ENCODE measurements at regions not wholly inside any gene's neighbourhood (a gene's known extent, or its start where the extent isn't known, plus 50 kb on each side); places are given as distances from the start of the nearest gene placed in this dataset.

DNA sequence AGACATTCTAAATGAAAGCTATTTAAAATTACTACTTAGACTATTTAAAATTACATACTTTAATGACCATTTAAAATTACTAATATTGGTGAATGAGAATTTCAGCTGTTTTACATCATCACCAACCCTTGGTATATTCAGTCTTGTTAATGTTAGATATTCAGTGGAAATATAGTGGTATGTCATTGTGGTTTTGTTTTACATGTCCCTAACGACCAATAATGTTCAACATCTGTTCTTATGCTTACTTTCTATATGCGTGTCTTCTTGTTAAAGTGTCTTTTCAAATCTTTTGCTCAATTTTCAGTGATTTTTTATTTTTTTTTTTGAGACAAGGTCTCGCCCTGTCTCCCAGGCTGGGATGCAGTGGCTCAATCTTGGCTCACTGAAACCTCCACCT lies 279.3 kb upstream of the TARS1 start:
- no peaks in the 10 kb centered on the region for H3K36me3 ChIP-seq (ENCODE audit: control insufficient read depth, insufficient read depth, low read length)
- H3K9me3 ChIP-seq (ENCODE audit: control insufficient read depth in 2 of 2, low read length in 2 of 2) = no peaks in the 10 kb centered on the region
- H3K27ac Mint-ChIP-seq = no peak overlapping the region
- no peak for ATAC-seq (ENCODE audit: low read depth in 2 of 2)
- H3K27me3 ChIP-seq (ENCODE audit: control insufficient read depth, insufficient read depth, low read length) = no peaks in the 10 kb centered on the region
- no peaks in the 10 kb centered on the region for H3K27me3 Mint-ChIP-seq
- H3K4me1 ChIP-seq (ENCODE audit: control insufficient read depth, insufficient read depth, low read length, poor library complexity, severe bottlenecking) = no peaks in the 10 kb centered on the region
- H3K4me3 ChIP-seq (ENCODE audit: low read depth, low read length) = no peak overlapping the region
- no peaks in the 10 kb centered on the region for H3K4me1 Mint-ChIP-seq
- peaks cover 0 to 11% (median 5%) of the 10 kb centered on the region in 7 donors for H3K9me3 Mint-ChIP-seq
- DNase-seq = no peak
- H3K27ac ChIP-seq (ENCODE audit: insufficient read depth, low read length, poor library complexity, severe bottlenecking) = no peak overlapping the region
- no peaks in the 10 kb centered on the region for H3K36me3 Mint-ChIP-seq
- H3K4me3 Mint-ChIP-seq = no peak overlapping the region

DNA sequence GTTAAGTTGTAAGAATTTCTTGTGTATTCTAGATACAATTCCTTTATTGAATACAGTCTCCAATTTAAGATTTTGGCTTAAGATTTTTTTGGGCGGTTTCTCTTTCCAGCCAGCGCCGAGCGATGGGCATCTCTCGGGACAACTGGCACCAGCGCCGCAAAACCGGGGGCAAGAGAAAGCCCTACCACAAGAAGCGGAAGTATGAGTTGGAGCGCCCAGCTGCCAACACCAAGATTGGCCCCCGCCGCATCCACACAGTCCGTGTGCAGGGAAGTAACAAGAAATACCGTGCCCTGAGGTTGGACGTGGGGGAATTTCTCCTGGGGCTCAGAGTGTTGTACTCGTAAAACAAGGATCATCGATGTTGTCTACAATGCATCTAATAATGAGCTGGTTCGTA lies 278.7 kb upstream of the TARS1 start:
- Mint-ChIP-seq H3K27me3 (no peaks in the 10 kb centered on the region), H3K4me3 (no peak overlapping the region), H3K36me3 (no peaks in the 10 kb centered on the region), H3K4me1 (no peaks in the 10 kb centered on the region), H3K27ac (no peak overlapping the region), H3K9me3 (peaks cover 0 to 11% (median 5%) of the 10 kb centered on the region in 7 donors)
- no peaks in the 10 kb centered on the region for H3K9me3 ChIP-seq (ENCODE audit: control insufficient read depth in 2 of 2, low read length in 2 of 2)
- H3K4me1 ChIP-seq (ENCODE audit: control insufficient read depth, insufficient read depth, low read length, poor library complexity, severe bottlenecking) = no peaks in the 10 kb centered on the region
- DNase-seq = no peak
- H3K4me3 ChIP-seq (ENCODE audit: low read depth, low read length) = no peak overlapping the region
- H3K27me3 ChIP-seq (ENCODE audit: control insufficient read depth, insufficient read depth, low read length) = no peaks in the 10 kb centered on the region
- no peak overlapping the region for H3K27ac ChIP-seq (ENCODE audit: insufficient read depth, low read length, poor library complexity, severe bottlenecking)
- ATAC-seq (ENCODE audit: low read depth in 2 of 2) = no peak
- H3K36me3 ChIP-seq (ENCODE audit: control insufficient read depth, insufficient read depth, low read length) = no peaks in the 10 kb centered on the region

DNA sequence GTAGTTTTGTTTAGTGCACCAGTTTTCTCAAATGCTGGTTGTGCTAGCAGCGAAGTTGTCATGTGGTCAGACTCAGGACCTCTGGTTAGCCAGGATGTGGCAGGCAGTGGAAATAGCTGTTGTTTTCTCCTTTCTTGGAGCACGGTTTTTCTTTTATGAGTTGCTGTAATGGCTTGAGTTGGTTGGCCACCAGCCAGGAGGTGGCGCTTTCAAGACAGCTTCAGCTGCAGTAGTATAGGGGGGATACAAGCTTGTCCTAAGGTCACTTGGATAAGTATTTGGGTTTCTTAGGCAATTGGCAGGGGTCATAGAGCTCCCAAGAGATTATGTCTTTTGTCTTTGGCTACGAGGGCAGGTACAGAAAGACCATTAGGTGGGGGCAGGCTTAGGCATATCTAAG lies 274.2 kb upstream of the TARS1 start:
- no peak overlapping the region for H3K4me3 ChIP-seq (ENCODE audit: low read depth, low read length)
- peaks cover 0 to 25% (median 10%) of the 10 kb centered on the region in 7 donors for H3K9me3 Mint-ChIP-seq
- peaks cover 6 to 12% of the 10 kb centered on the region in 2 experiments for H3K9me3 ChIP-seq (ENCODE audit: control insufficient read depth in 2 of 2, low read length in 2 of 2)
- ATAC-seq (ENCODE audit: low read depth in 2 of 2) = no peak
- no peaks in the 10 kb centered on the region for H3K4me1 ChIP-seq (ENCODE audit: control insufficient read depth, insufficient read depth, low read length, poor library complexity, severe bottlenecking)
- H3K36me3 Mint-ChIP-seq = no peaks in the 10 kb centered on the region
- no peak overlapping the region for H3K27ac ChIP-seq (ENCODE audit: insufficient read depth, low read length, poor library complexity, severe bottlenecking)
- no peaks in the 10 kb centered on the region for H3K27me3 ChIP-seq (ENCODE audit: control insufficient read depth, insufficient read depth, low read length)
- H3K27ac Mint-ChIP-seq = no peak overlapping the region
- H3K27me3 Mint-ChIP-seq = no peaks in the 10 kb centered on the region
- H3K4me3 Mint-ChIP-seq = peak overlapping the region in 1 of 4 donors; percentile 88
- no peak for DNase-seq
- H3K36me3 ChIP-seq (ENCODE audit: control insufficient read depth, insufficient read depth, low read length) = no peaks in the 10 kb centered on the region
- H3K4me1 Mint-ChIP-seq = no peaks in the 10 kb centered on the region

DNA sequence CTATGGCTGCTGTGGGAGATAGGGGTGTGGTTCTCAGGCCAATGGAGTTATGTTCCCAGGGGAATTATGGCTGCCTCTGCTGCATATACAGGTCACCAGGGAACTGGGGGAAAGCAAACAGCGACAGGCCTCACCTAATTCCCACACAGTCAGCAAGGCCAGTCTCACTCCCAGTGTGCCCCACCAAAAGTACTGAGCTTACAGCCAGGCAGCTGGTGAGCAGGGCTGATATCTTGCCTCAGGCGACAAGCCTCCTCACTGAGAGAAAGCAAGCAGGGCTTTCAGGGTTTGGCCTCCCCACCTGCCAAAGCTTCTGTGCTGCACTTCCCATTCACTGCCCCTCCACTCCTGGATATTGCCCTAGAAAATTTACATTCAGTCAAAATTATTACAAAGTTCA lies 273.8 kb upstream of the TARS1 start:
- Histone ChIP-seq H3K9me3 (ENCODE audit: control insufficient read depth in 2 of 2, low read length in 2 of 2) (peaks cover 6 to 12% of the 10 kb centered on the region in 2 experiments), H3K27me3 (ENCODE audit: control insufficient read depth, insufficient read depth, low read length) (no peaks in the 10 kb centered on the region), H3K4me1 (ENCODE audit: control insufficient read depth, insufficient read depth, low read length, poor library complexity, severe bottlenecking) (no peaks in the 10 kb centered on the region), H3K4me3 (ENCODE audit: low read depth, low read length) (no peak overlapping the region), H3K36me3 (ENCODE audit: control insufficient read depth, insufficient read depth, low read length) (no peaks in the 10 kb centered on the region), H3K27ac (ENCODE audit: insufficient read depth, low read length, poor library complexity, severe bottlenecking) (no peak overlapping the region)
- ATAC-seq (ENCODE audit: low read depth in 2 of 2) (no peak), DNase-seq (no peak)
- Mint-ChIP-seq H3K9me3 (peaks cover 0 to 25% (median 13%) of the 10 kb centered on the region in 7 donors), H3K4me3 (peak overlapping the region in 1 of 4 donors; percentile 88), H3K4me1 (no peaks in the 10 kb centered on the region), H3K27ac (no peak overlapping the region), H3K36me3 (no peaks in the 10 kb centered on the region), H3K27me3 (no peaks in the 10 kb centered on the region)

DNA sequence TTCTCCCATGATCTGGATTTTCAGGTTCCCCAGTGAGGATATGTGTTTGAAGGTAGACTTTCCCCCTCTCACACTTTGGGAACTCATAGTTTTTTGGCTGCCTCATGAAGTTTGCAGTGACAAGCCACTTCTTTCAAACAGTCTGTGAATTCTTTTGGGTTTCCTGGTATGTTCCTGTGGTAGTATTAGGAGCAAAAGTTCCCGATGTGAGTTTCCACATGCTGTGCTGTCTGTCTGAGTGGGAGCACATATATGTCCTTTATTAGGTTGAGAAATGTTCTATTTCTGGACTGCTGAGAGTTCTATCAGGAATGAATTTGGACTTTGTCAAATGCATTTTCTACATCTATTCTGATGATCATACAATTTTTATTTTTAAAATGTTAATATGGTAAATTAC lies 273.2 kb upstream of the TARS1 start:
- no peak overlapping the region for H3K4me3 ChIP-seq (ENCODE audit: low read depth, low read length)
- Mint-ChIP-seq H3K4me1 (no peaks in the 10 kb centered on the region), H3K27ac (no peak overlapping the region), H3K4me3 (no peak overlapping the region), H3K9me3 (peaks cover 0 to 25% (median 13%) of the 10 kb centered on the region in 7 donors), H3K27me3 (no peaks in the 10 kb centered on the region), H3K36me3 (no peaks in the 10 kb centered on the region)
- H3K9me3 ChIP-seq (ENCODE audit: control insufficient read depth in 2 of 2, low read length in 2 of 2) = peaks cover 6 to 12% of the 10 kb centered on the region in 2 experiments
- no peaks in the 10 kb centered on the region for H3K36me3 ChIP-seq (ENCODE audit: control insufficient read depth, insufficient read depth, low read length)
- no peak overlapping the region for H3K27ac ChIP-seq (ENCODE audit: insufficient read depth, low read length, poor library complexity, severe bottlenecking)
- DNase-seq (no peak), ATAC-seq (ENCODE audit: low read depth in 2 of 2) (no peak)
- H3K4me1 ChIP-seq (ENCODE audit: control insufficient read depth, insufficient read depth, low read length, poor library complexity, severe bottlenecking) = no peaks in the 10 kb centered on the region
- no peaks in the 10 kb centered on the region for H3K27me3 ChIP-seq (ENCODE audit: control insufficient read depth, insufficient read depth, low read length)

DNA sequence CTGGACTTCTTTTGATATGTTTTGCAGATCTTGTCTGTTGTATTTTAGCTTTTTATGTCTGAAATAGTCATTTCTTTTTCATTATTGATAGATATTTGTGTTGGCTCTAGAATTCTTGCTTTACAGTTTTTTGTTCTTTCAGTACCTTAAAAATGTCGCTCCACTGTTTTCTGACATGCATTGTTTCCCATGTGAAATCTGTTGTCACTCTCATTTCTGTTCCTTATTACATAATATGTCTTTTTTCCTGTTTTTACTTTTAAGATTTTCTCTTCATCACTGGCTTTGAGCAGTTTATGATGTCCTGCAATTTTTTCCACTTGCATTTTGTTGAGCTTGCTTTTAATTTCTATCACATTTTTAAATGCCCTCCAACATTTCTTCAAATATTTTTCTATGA lies 270.4 kb upstream of the TARS1 start:
- ATAC-seq (ENCODE audit: low read depth in 2 of 2) = no peak
- Mint-ChIP-seq H3K4me1 (no peaks in the 10 kb centered on the region), H3K27ac (no peak overlapping the region), H3K27me3 (no peaks in the 10 kb centered on the region), H3K4me3 (no peak overlapping the region), H3K36me3 (no peaks in the 10 kb centered on the region), H3K9me3 (peaks cover 0 to 18% (median 15%) of the 10 kb centered on the region in 7 donors)
- Histone ChIP-seq H3K27ac (ENCODE audit: insufficient read depth, low read length, poor library complexity, severe bottlenecking) (no peak overlapping the region), H3K4me1 (ENCODE audit: control insufficient read depth, insufficient read depth, low read length, poor library complexity, severe bottlenecking) (no peaks in the 10 kb centered on the region), H3K36me3 (ENCODE audit: control insufficient read depth, insufficient read depth, low read length) (no peaks in the 10 kb centered on the region), H3K9me3 (ENCODE audit: control insufficient read depth in 2 of 2, low read length in 2 of 2) (peaks cover 6 to 12% of the 10 kb centered on the region in 2 experiments), H3K4me3 (ENCODE audit: low read depth, low read length) (no peak overlapping the region), H3K27me3 (ENCODE audit: control insufficient read depth, insufficient read depth, low read length) (no peaks in the 10 kb centered on the region)
- DNase-seq = no peak

DNA sequence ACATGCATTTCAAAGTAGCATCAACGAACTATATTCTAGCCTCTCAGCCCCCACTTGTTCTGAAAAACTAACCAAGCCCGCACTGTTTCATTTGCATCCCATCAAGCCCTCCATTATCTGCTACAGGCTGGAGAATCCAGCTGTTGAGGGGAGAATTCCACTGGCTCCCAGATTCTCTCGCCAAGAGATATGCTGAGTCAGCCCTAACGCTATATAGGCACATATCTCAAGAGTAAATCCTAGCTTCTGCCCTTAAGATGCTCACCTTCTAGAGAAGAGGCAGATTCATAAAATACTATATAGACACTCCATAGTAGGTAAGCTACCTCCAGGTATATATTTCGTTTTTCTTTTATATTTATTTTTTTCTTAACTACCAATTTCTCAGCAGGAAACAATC lies 266.4 kb upstream of the TARS1 start:
- no peak overlapping the region for H3K27ac Mint-ChIP-seq
- Histone ChIP-seq H3K4me3 (ENCODE audit: low read depth, low read length) (no peak overlapping the region), H3K27ac (ENCODE audit: insufficient read depth, low read length, poor library complexity, severe bottlenecking) (no peak overlapping the region), H3K4me1 (ENCODE audit: control insufficient read depth, insufficient read depth, low read length, poor library complexity, severe bottlenecking) (no peaks in the 10 kb centered on the region), H3K9me3 (ENCODE audit: control insufficient read depth in 2 of 2, low read length in 2 of 2) (peaks cover 5 to 12% of the 10 kb centered on the region in 2 experiments), H3K36me3 (ENCODE audit: control insufficient read depth, insufficient read depth, low read length) (no peaks in the 10 kb centered on the region), H3K27me3 (ENCODE audit: control insufficient read depth, insufficient read depth, low read length) (no peaks in the 10 kb centered on the region)
- no peaks in the 10 kb centered on the region for H3K27me3 Mint-ChIP-seq
- H3K9me3 Mint-ChIP-seq = peaks cover 0 to 18% (median 10%) of the 10 kb centered on the region in 7 donors
- H3K4me1 Mint-ChIP-seq = no peaks in the 10 kb centered on the region
- no peaks in the 10 kb centered on the region for H3K36me3 Mint-ChIP-seq
- ATAC-seq (ENCODE audit: low read depth in 2 of 2) = no peak
- H3K4me3 Mint-ChIP-seq = no peak overlapping the region
- DNase-seq = no peak

DNA sequence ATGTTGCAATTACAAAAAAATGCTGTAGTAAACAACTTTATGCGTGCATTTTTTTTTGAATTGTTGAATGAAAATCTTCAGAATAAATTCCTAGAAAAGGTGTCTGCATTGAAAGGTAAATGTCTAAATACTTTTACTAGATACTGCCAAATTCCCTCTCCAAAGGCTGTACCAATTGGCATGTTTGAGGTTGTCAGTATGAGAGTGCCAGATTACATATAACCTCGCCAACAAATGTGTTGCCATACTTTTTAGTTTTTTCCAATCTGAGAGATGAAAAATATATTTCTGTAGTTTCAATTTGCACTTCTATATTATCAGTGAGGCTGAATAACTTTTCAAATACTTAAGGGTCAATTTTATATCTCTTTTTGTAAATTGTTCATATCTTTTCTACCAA lies 261.5 kb upstream of the TARS1 start:
- Histone ChIP-seq H3K4me1 (ENCODE audit: control insufficient read depth, insufficient read depth, low read length, poor library complexity, severe bottlenecking) (no peaks in the 10 kb centered on the region), H3K27ac (ENCODE audit: insufficient read depth, low read length, poor library complexity, severe bottlenecking) (no peak overlapping the region), H3K9me3 (ENCODE audit: control insufficient read depth in 2 of 2, low read length in 2 of 2) (no peaks in the 10 kb centered on the region), H3K27me3 (ENCODE audit: control insufficient read depth, insufficient read depth, low read length) (no peaks in the 10 kb centered on the region), H3K36me3 (ENCODE audit: control insufficient read depth, insufficient read depth, low read length) (no peaks in the 10 kb centered on the region), H3K4me3 (ENCODE audit: low read depth, low read length) (no peak overlapping the region)
- H3K36me3 Mint-ChIP-seq = no peaks in the 10 kb centered on the region
- peaks cover 0 to 8% (median 3%) of the 10 kb centered on the region in 7 donors for H3K9me3 Mint-ChIP-seq
- H3K27me3 Mint-ChIP-seq = no peaks in the 10 kb centered on the region
- no peak for DNase-seq
- no peak overlapping the region for H3K4me3 Mint-ChIP-seq
- H3K27ac Mint-ChIP-seq = no peak overlapping the region
- no peak for ATAC-seq (ENCODE audit: low read depth in 2 of 2)
- no peaks in the 10 kb centered on the region for H3K4me1 Mint-ChIP-seq
